BJ (cell line): ENCODE measurements at regions not wholly inside any gene's neighbourhood (a gene's known extent, or its start where the extent isn't known, plus 50 kb on each side); places are given as distances from the start of the nearest gene placed in this dataset.

Source experiments
- CTCF ChIA-PET: fragments of 350-600 bp; formaldehyde crosslinking; extraction: SDS; loops from one replicate; lab custom pipeline; 2021; ENCODE audit warnings: antibody characterized with exemption, inconsistent platforms; lab: Yijun Ruan, JAX
- POLR2A ChIA-PET: fragments of 300-600 bp; sonication (Branson Sonifier 250); formaldehyde crosslinking; extraction: SDS; loops from one replicate; lab custom pipeline; 2021; ENCODE audit warnings: antibody characterized with exemption; lab: Charles Lee
- DNase-seq: peaks from one replicate; pipeline ENCODE4 v3.0.0-alpha.2; 2011; ENCODE audit warnings: low read depth
- H3K27me3 ChIP-seq: 2 replicates; pipeline ENCODE4 v1.6.0; 2011; ENCODE audit warnings: low read length; ENCODE audit not compliant: control insufficient read depth, insufficient read depth
- H3K36me3 ChIP-seq: 2 replicates; pipeline ENCODE4 v1.5.1; 2011; ENCODE audit warnings: low read length; ENCODE audit not compliant: control insufficient read depth, insufficient read depth
- H3K4me3 ChIP-seq: 2 replicates; pipeline ENCODE4 v1.5.1; 2011; ENCODE audit warnings: low read depth, mild to moderate bottlenecking, control low read depth, low read length
- CTCF ChIP-seq: IDR thresholded peaks from 2 replicates; pipeline ENCODE4 v1.5.1; 2011; ENCODE audit warnings: low read depth, mild to moderate bottlenecking, control low read depth, inconsistent platforms, low read length, moderate library complexity; ENCODE audit not compliant: insufficient read depth

GRCh38 chr15:96960711-96961480 lies 630.4 kb downstream of the NR2F2 start:
- H3K27me3 ChIP-seq: no peaks in the 10 kb centered on the region
- no peak for DNase-seq
- CTCF ChIA-PET: no interaction called here
- H3K4me3 ChIP-seq: no peak overlapping the region
- POLR2A ChIA-PET: no interaction called here
- H3K36me3 ChIP-seq: no peaks in the 10 kb centered on the region
- TF ChIP-seq CTCF: no peak

DNA sequence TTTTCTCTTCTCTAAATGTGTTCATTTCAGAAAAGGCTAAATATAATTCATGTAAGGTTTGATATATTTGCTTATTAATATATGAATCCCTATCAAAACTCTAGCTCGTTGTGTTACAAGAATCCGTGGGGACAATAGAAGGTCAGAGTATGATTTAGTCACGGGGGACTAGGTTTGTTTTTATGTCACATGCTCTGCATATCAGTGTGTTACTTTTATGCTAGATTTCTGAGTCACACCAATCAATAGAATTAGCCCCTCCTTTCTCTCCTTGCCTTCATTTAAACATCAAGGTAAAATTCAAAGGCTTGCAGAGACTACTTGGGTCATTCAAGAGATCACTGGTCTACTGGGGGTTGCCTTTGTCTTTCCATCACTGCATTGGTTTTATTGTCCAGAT lies 636.1 kb downstream of the NR2F2 start:
- Histone ChIP-seq H3K4me3 (no peak overlapping the region), H3K27me3 (no peaks in the 10 kb centered on the region), H3K36me3 (no peaks in the 10 kb centered on the region)
- no peak for DNase-seq
- ChIA-PET CTCF (interaction anchor here (1.0 kb wide), 1 partner anchor 99 kb away, joined by 3 read pairs; no protein-coding TSS in a partner anchor), POLR2A (no interaction called here)
- no peak for TF ChIP-seq CTCF

DNA sequence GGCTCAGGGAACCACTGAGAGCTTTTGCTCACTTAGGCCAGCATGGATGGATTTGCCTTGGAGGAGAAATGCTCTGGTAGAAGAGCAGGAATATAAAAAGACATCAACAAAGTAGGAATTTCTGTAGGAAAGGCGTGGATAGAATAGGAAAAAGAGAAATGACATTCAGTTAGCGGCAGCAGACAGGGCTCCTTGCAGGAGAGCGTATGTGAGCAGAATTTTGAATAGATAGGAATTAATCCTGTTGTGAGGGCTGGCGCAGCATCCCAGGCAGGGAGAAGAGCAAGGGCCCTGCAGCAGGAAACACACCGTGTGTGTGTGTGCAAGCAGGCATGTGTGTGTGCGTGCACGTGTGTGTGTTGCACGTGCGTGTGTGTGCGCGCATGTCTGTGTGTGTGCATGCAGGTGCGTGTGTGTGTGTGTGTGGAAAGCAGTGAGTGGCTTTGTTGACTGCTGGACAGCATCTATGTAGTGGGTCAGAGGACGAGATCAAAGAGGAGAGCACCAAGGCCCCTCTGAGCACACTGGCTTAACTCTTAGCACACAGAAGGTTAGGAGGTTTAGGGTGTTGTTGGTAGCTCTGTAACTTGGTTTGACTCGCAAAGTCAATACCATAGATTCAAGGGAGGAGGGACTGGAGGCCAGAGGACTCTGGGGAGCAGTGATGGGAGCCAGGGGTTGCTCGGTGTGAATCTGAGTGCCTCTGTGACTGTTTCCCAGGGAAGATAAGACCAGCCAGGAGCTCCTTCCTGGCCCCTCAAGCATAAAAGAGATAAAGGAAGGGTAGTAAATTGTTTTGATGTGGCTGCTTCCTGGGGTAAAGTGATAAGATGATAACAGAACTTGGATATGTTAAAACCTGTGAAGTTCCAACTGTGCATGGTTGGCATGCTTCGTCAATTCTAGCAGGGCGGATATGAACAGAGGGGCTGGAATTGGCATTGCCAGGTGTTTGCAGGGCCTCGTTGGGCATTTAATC lies 639.5 kb downstream of the NR2F2 start:
- TF ChIP-seq CTCF: no peak
- DNase-seq: no peak
- Histone ChIP-seq H3K27me3 (no peaks in the 10 kb centered on the region), H3K36me3 (no peaks in the 10 kb centered on the region), H3K4me3 (no peak overlapping the region)
- CTCF ChIA-PET: no interaction called here
- POLR2A ChIA-PET: no interaction called here

DNA sequence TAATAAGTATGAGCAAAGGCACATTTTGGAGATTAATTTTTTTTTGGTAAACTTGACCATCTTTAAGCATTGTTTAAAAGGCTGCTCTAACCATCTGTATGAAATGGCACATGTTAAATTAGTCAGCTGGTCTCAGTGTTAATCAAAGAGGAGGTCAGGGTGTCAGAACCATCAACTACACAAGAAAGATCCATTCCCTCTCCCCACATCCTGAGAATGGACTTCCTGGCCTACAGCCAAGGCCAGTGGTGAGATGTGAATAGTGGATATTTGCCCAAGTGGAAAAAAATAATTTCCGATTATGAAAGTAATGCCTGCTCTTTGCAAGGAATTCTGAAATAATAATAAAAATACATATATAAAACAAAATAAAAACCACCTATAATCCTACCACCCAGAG lies 641.7 kb downstream of the NR2F2 start:
- TF ChIP-seq CTCF: no peak
- DNase-seq: no peak
- Histone ChIP-seq H3K36me3 (no peaks in the 10 kb centered on the region), H3K27me3 (no peaks in the 10 kb centered on the region), H3K4me3 (no peak overlapping the region)
- POLR2A ChIA-PET: no interaction called here
- CTCF ChIA-PET: no interaction called here

GRCh38 chr15:96974761-96975160 lies 644.3 kb downstream of the NR2F2 start:
- POLR2A ChIA-PET: no interaction called here
- no peaks in the 10 kb centered on the region for H3K27me3 ChIP-seq
- no peaks in the 10 kb centered on the region for H3K36me3 ChIP-seq
- CTCF ChIA-PET: no interaction called here
- H3K4me3 ChIP-seq: no peak overlapping the region
- no peak for TF ChIP-seq CTCF
- DNase-seq: no peak
